Fibroblast of lung (primary cell): ENCODE measurements at regions not wholly inside any gene's neighbourhood (a gene's known extent, or its start where the extent isn't known, plus 50 kb on each side); places are given as distances from the start of the nearest gene placed in this dataset.

Experiments
- DNase-seq, 2 donors: peaks; one replicate each; pipeline versions ENCODE4 v3.0.0 to v3.0.0-alpha.2; 2010; ENCODE audit warnings: low read depth in 2 of 2
- H2AFZ ChIP-seq: 2 replicates; pipeline ENCODE4 v1.5.1; 2012; ENCODE audit warnings: low read length, control low read depth, inconsistent platforms
- H3K27ac ChIP-seq: 2 replicates; pipeline ENCODE4 v1.5.1; 2011; ENCODE audit warnings: low read length, control low read depth; ENCODE audit not compliant: insufficient read depth
- H3K27me3 ChIP-seq: 2 replicates; pipeline ENCODE4 v1.5.1; 2011; ENCODE audit warnings: mild to moderate bottlenecking, low read length; ENCODE audit not compliant: control insufficient read depth, insufficient read depth
- H3K36me3 ChIP-seq: 2 replicates; pipeline ENCODE4 v1.5.1; 2011; ENCODE audit warnings: low read length; ENCODE audit not compliant: control insufficient read depth, insufficient read depth
- H3K4me1 ChIP-seq: 2 replicates; pipeline ENCODE4 v1.5.1; 2011; ENCODE audit warnings: low read length; ENCODE audit not compliant: control insufficient read depth, insufficient read depth; ENCODE audit errors: extremely low read depth
- H3K4me2 ChIP-seq: 2 replicates; pipeline ENCODE4 v1.5.1; 2011; ENCODE audit warnings: low read length, control low read depth; ENCODE audit not compliant: insufficient read depth; ENCODE audit errors: extremely low read depth
- H3K4me3 ChIP-seq, 4 experiments: fragments of 200-600 bp in 1 of 4; sonication (generic) in 1 of 4; replicated peaks in 1 of 4; 2 replicates each; pipeline ENCODE4 v1.5.1; 2011 to 2016; ENCODE audit warnings: low read length in 4 of 4, low read depth in 3 of 4, mild to moderate bottlenecking in 3 of 4, control low read depth in 2 of 4, inconsistent platforms in 1 of 4, mixed read lengths in 1 of 4; ENCODE audit not compliant: insufficient read depth in 1 of 4; ENCODE audit errors: control extremely low read depth in 1 of 4
- H3K79me2 ChIP-seq: 2 replicates; pipeline ENCODE4 v1.5.1; 2012; ENCODE audit warnings: mild to moderate bottlenecking, low read length, inconsistent platforms; ENCODE audit not compliant: control insufficient read depth, insufficient read depth
- H3K9ac ChIP-seq: 2 replicates; pipeline ENCODE4 v1.5.1; 2011; ENCODE audit warnings: mild to moderate bottlenecking, low read length, control low read depth; ENCODE audit not compliant: insufficient read depth
- H3K9me3 ChIP-seq: 2 replicates; pipeline ENCODE4 v1.5.1; 2012; ENCODE audit warnings: low read depth, low read length; ENCODE audit not compliant: control insufficient read depth, insufficient read depth
- H4K20me1 ChIP-seq: 2 replicates; pipeline ENCODE4 v1.5.1; 2011; ENCODE audit warnings: low read length; ENCODE audit not compliant: control insufficient read depth, insufficient read depth; ENCODE audit errors: extremely low read depth
- CTCF ChIP-seq, 2 donors: IDR thresholded peaks in 1 of 2; conservative IDR thresholded peaks in 1 of 2; 1 replicate in 1 of 2; 2 replicates in 1 of 2; pipeline ENCODE4 v1.5.1; 2011 to 2012; ENCODE audit warnings: low read length in 2 of 2, control low read depth in 1 of 2, inconsistent platforms in 1 of 2, low read depth in 1 of 2, mild to moderate bottlenecking in 1 of 2
- EZH2 ChIP-seq: IDR thresholded peaks from 2 replicates; pipeline ENCODE4 v1.5.1; 2012; ENCODE audit warnings: low read length, control low read depth, mild to moderate bottlenecking; ENCODE audit errors: missing control alignments

- no peaks in the 10 kb centered on the region for H3K36me3 ChIP-seq
- TF ChIP-seq CTCF (conservative IDR thresholded peaks at IDR 0.05 in 1 of 2, IDR thresholded peaks at IDR 0.05 in 1 of 2; ENCODE audit: low read depth in 1 of 2, low read length in 2 of 2) (no peak), EZH2 (no peak)
- peaks cover 2% of the 10 kb centered on the region for H3K4me1 ChIP-seq
These were observed 107.5 kb downstream of the DCLK3 start for GRCh38 chr3:36656873-36657272.

GRCh38 chr3:36653095-36653494, 111.3 kb downstream of the DCLK3 start:
- TF ChIP-seq EZH2 (no peak), CTCF (conservative IDR thresholded peaks at IDR 0.05 in 1 of 2, IDR thresholded peaks at IDR 0.05 in 1 of 2; ENCODE audit: low read depth in 1 of 2, low read length in 2 of 2) (no peak)
- H4K20me1 ChIP-seq = no peaks in the 10 kb centered on the region
- H3K27me3 ChIP-seq = no peaks in the 10 kb centered on the region
- no peaks in the 10 kb centered on the region for H3K79me2 ChIP-seq
- peak; percentile 33 to 56 for DNase-seq
- H3K36me3 ChIP-seq = no peaks in the 10 kb centered on the region
- H3K27ac ChIP-seq = no peak overlapping the region
- no peaks in the 10 kb centered on the region for H3K9me3 ChIP-seq
- no peak overlapping the region for H2AFZ ChIP-seq
- H3K4me2 ChIP-seq = no peak overlapping the region
- H3K9ac ChIP-seq = no peak overlapping the region
- no peak overlapping the region for H3K4me3 ChIP-seq
- peaks cover 10% of the 10 kb centered on the region for H3K4me1 ChIP-seq

More at GRCh38 chr3:36656873-36657272, 107.5 kb downstream of the DCLK3 start:
- Histone ChIP-seq H3K9ac (no peak overlapping the region), H3K79me2 (no peaks in the 10 kb centered on the region), H3K9me3 (no peaks in the 10 kb centered on the region), H3K27ac (no peak overlapping the region), H3K4me2 (no peak overlapping the region), H3K27me3 (no peaks in the 10 kb centered on the region), H4K20me1 (no peaks in the 10 kb centered on the region), H2AFZ (no peak overlapping the region), H3K4me3 (no peak overlapping the region)
- no peak for DNase-seq

GRCh38 chr3:36652104-36652503, 112.2 kb downstream of the DCLK3 start:
- no peak for DNase-seq

More at GRCh38 chr3:36652104-36652503, 112.2 kb downstream of the DCLK3 start:
- H3K27me3 ChIP-seq = no peaks in the 10 kb centered on the region
- H3K4me1 ChIP-seq = peaks cover 10% of the 10 kb centered on the region
- H3K4me2 ChIP-seq = no peak overlapping the region
- TF ChIP-seq EZH2 = no peak
- H3K27ac ChIP-seq = no peak overlapping the region
- H3K9ac ChIP-seq = no peak overlapping the region
- no peak overlapping the region for H2AFZ ChIP-seq
- H3K79me2 ChIP-seq = no peaks in the 10 kb centered on the region
- H3K9me3 ChIP-seq = no peaks in the 10 kb centered on the region
- no peak overlapping the region for H3K4me3 ChIP-seq
- H4K20me1 ChIP-seq = no peaks in the 10 kb centered on the region
- H3K36me3 ChIP-seq = no peaks in the 10 kb centered on the region
